Central memory CD8-positive, alpha-beta T cell (primary cell): ENCODE measurements at regions not wholly inside any gene's neighbourhood (a gene's known extent, or its start where the extent isn't known, plus 50 kb on each side); places are given as distances from the start of the nearest gene placed in this dataset.

Source experiments
- ATAC-seq: fragments of 150-1000 bp; cut with Tn5 transposase; replicated peaks from 2 replicates; pipeline ENCODE4 v1.10.0; 2022; ENCODE audit warnings: mild to moderate bottlenecking, moderate FRiP score, moderate number of reproducible peaks; ENCODE audit not compliant: poor library complexity, severe bottlenecking; ENCODE audit errors: extremely low read depth
- DNase-seq, 2 donors: peaks; one replicate each; pipeline ENCODE4 v3.0.0; 2021; ENCODE audit warnings: low spot score in 2 of 2
- H3K27ac Mint-ChIP-seq: one replicate; pipeline ENCODE4 v1.8.0; 2022; ENCODE audit warnings: low read depth, mild to moderate bottlenecking, moderate library complexity, mixed read lengths
- H3K27me3 Mint-ChIP-seq: one replicate; pipeline ENCODE4 v1.8.0; 2022; ENCODE audit warnings: mixed read lengths
- H3K36me3 Mint-ChIP-seq: one replicate; pipeline ENCODE4 v1.8.0; 2022; ENCODE audit warnings: mild to moderate bottlenecking, moderate library complexity, mixed read lengths; ENCODE audit not compliant: insufficient read depth
- H3K4me1 Mint-ChIP-seq: one replicate; pipeline ENCODE4 v1.8.0; 2022; ENCODE audit warnings: mixed read lengths
- H3K4me3 Mint-ChIP-seq: one replicate; pipeline ENCODE4 v1.8.0; 2022; ENCODE audit warnings: mild to moderate bottlenecking, moderate library complexity, mixed read lengths
- H3K9me3 Mint-ChIP-seq: one replicate; pipeline ENCODE4 v1.8.0; 2022; ENCODE audit warnings: mixed read lengths

DNA sequence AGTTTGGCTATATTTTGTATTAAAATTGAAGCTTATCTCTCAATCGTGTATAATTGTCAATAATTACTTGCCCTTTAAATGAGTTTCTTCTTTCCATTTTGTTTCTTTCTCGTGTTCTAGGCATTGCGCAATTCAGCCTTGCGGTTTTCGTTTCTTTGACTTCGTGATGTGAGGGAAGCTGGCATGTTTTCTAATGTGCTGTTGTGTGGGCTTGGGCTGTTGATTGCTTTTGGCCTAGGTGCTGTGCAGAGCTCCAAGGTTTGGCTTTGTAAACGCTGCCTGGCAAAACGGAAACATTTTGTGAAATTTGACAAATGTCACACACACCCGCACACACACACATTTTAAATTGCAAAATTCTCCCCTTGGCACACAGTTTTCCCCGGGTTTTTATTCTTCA is 242.6 kb upstream of the TCF4 start:
- H3K36me3 Mint-ChIP-seq = peaks cover 2% of the 10 kb centered on the region
- H3K27ac Mint-ChIP-seq = no peak overlapping the region
- ATAC-seq = no peak
- no peak overlapping the region for H3K4me3 Mint-ChIP-seq
- no peaks in the 10 kb centered on the region for H3K27me3 Mint-ChIP-seq
- peaks cover 17% of the 10 kb centered on the region for H3K9me3 Mint-ChIP-seq
- no peak for DNase-seq
- H3K4me1 Mint-ChIP-seq = no peaks in the 10 kb centered on the region

DNA sequence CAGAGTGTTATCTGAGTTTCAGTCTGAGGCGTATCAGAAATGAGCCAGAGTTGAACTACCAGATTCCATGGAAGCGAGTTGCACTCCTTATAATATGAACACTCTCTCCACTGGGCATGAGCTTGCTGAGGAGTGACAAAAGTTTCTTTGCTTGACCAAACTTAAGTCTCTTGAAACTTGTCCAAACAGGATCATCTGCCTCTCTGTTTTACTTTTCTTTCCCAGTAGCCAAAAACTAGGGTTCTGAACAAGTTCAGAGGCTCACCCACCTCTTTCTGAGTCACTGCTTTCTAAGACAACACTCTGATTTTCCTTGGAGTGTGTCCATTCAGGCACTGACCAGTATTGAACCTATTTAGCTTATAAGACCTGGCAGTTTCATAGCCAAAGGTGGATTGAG is 233.2 kb upstream of the TCF4 start:
- Mint-ChIP-seq H3K4me1 (no peaks in the 10 kb centered on the region), H3K9me3 (peaks cover 7% of the 10 kb centered on the region), H3K27me3 (no peaks in the 10 kb centered on the region), H3K4me3 (no peak overlapping the region), H3K27ac (no peak overlapping the region), H3K36me3 (no peaks in the 10 kb centered on the region)
- DNase-seq (no peak), ATAC-seq (no peak)

DNA sequence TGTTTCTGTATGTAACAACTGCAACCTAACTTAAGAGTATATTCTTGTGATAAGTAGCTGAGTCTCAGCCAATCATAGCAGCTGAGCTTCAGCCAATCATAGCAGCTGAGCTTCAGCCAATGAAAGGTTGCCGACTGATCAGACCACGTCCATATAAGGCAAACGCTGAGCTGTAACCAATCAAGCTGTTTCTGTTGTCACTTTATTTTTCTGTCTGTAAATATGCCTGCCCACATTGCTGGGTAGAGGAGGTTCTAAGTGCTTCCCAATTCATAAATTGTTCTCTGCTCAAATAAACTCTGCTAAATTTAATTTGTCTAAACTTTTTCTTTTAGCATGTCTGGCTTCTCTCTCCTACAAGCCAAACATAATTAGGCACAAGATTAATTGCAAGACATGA is 231.5 kb upstream of the TCF4 start:
- Mint-ChIP-seq H3K9me3 (no peaks in the 10 kb centered on the region), H3K4me3 (no peak overlapping the region), H3K27ac (no peak overlapping the region), H3K27me3 (no peaks in the 10 kb centered on the region), H3K4me1 (no peaks in the 10 kb centered on the region), H3K36me3 (no peaks in the 10 kb centered on the region)
- ATAC-seq (no peak), DNase-seq (no peak)

- Mint-ChIP-seq H3K36me3 (no peaks in the 10 kb centered on the region), H3K9me3 (no peaks in the 10 kb centered on the region), H3K27me3 (no peaks in the 10 kb centered on the region), H3K4me3 (no peak overlapping the region), H3K4me1 (no peaks in the 10 kb centered on the region), H3K27ac (no peak overlapping the region)
- ATAC-seq (no peak), DNase-seq (no peak)
Measured at GRCh38 chr18:55818284-55818683, 230.3 kb upstream of the TCF4 start.

GRCh38 chr18:55811925-55812324 is 223.9 kb upstream of the TCF4 start:
- no peak overlapping the region for H3K27ac Mint-ChIP-seq

GRCh38 chr18:55805666-55806065 is 217.7 kb upstream of the TCF4 start:
- H3K36me3 Mint-ChIP-seq = peaks cover 2% of the 10 kb centered on the region
- ATAC-seq = no peak
- no peaks in the 10 kb centered on the region for H3K27me3 Mint-ChIP-seq
- DNase-seq = no peak
- peaks cover 35% of the 10 kb centered on the region for H3K9me3 Mint-ChIP-seq
- no peaks in the 10 kb centered on the region for H3K4me1 Mint-ChIP-seq
- H3K27ac Mint-ChIP-seq = no peak overlapping the region
- no peak overlapping the region for H3K4me3 Mint-ChIP-seq

More at GRCh38 chr18:55811925-55812324, 223.9 kb upstream of the TCF4 start:
- Mint-ChIP-seq H3K4me1 (no peaks in the 10 kb centered on the region), H3K9me3 (peaks cover 2% of the 10 kb centered on the region), H3K27me3 (no peaks in the 10 kb centered on the region), H3K4me3 (no peak overlapping the region), H3K36me3 (no peaks in the 10 kb centered on the region)
- ATAC-seq (no peak), DNase-seq (no peak)

- no peaks in the 10 kb centered on the region for H3K36me3 Mint-ChIP-seq
- H3K4me3 Mint-ChIP-seq = no peak overlapping the region
- DNase-seq = no peak
- peaks cover 11% of the 10 kb centered on the region for H3K9me3 Mint-ChIP-seq
- H3K27ac Mint-ChIP-seq = no peak overlapping the region
- ATAC-seq = no peak
- H3K4me1 Mint-ChIP-seq = no peaks in the 10 kb centered on the region
- no peaks in the 10 kb centered on the region for H3K27me3 Mint-ChIP-seq
Measured at GRCh38 chr18:55795101-55795669, 207.2 kb upstream of the TCF4 start.

DNA sequence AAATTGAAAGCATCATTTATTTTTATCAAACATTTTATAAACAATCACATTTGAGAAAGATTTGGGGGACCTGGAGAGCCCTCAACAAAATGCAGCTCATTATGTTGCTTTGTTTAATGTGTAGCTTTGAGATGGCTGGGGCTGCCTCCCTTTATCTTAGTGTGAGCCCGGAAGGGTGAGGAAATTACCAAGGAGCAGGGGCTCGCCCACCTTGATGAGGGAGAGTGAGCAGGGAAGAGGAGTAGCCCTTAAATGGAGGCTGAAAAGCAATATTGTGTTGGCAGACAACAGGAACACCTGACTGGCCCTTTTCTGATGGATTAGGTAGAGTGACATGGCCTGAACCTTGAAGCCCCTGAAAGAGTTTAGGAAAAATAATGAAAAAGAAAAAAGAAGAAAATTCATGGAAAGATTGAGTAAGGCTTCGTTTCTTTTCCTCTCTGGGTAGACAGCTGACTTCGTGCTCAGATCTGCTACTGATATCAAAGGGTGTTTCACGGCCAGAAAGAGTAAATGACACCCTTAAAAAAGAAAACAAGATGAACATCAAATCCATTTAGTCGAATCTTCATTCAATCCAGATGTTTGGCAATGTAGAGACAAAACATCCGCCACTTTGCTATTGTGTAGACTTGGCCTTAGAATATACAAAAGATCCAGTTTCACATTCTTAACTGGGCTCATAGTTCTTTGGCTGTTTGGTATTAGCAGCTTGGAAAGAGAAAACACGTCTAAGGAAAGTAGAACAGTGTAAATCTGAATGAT is 206.5 kb upstream of the TCF4 start:
- Mint-ChIP-seq H3K4me3 (no peak overlapping the region), H3K27me3 (no peaks in the 10 kb centered on the region), H3K9me3 (peaks cover 16% of the 10 kb centered on the region), H3K4me1 (no peaks in the 10 kb centered on the region), H3K27ac (no peak overlapping the region), H3K36me3 (no peaks in the 10 kb centered on the region)
- ATAC-seq (no peak), DNase-seq (no peak)

DNA sequence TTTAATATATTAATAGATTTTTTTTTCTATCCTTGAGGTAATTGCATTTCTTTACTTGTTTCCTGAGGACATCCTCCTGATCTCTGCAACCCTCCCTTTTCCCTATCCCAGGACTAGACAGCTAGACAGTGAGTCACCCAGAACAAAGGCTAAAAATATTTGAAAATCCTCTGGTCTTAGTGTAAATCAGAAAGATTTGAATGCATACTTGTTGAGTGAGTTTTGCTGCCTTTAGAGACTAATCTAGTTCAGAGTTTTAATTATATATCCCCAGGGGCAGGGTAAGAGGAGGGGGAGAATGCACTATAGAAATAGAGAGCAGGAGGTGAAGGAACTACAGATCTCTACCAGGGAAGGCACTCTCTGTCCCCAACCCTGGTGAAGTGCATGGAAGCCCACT is 202.3 kb upstream of the TCF4 start:
- no peak overlapping the region for H3K27ac Mint-ChIP-seq
- H3K27me3 Mint-ChIP-seq = no peaks in the 10 kb centered on the region
- DNase-seq (no peak), ATAC-seq (no peak)
- no peaks in the 10 kb centered on the region for H3K36me3 Mint-ChIP-seq
- peaks cover 29% of the 10 kb centered on the region for H3K9me3 Mint-ChIP-seq
- no peaks in the 10 kb centered on the region for H3K4me1 Mint-ChIP-seq
- no peak overlapping the region for H3K4me3 Mint-ChIP-seq

- Mint-ChIP-seq H3K27ac (no peak overlapping the region), H3K36me3 (peaks cover 2% of the 10 kb centered on the region), H3K9me3 (peaks cover 34% of the 10 kb centered on the region), H3K4me1 (no peaks in the 10 kb centered on the region), H3K27me3 (no peaks in the 10 kb centered on the region), H3K4me3 (no peak overlapping the region)
- ATAC-seq (no peak), DNase-seq (no peak)
Measured at GRCh38 chr18:55787536-55788073, 199.6 kb upstream of the TCF4 start.

DNA sequence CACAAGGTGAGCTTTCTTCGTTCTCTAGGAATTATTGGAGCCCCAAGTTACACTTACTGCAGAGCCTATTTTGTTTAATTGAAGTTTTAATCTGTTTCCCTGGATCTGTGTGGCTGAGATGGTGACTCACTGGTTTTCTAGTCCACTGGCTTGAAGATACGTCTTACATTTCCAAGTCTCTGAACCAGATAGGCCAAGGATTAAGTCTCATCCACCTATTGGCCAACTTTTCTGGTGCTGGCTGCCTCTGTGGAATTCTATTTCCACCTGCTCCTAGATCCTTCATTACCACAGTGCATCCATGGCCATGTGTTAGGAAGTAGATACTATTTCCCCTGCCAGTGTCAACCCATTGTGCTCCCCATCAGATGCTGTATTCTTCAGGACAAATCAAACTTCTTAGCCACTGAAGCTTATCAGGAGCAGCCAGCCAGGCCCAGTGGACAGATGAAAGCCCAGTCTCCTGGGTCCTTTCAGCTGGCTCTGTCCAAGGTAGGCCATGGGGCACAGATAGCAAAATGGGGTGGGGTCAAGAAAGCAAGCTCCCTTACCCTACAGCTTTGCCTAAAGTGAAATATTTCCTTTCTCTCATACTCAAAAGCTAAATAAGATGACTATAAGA is 198.8 kb upstream of the TCF4 start:
- Mint-ChIP-seq H3K27me3 (peaks cover 3% of the 10 kb centered on the region), H3K9me3 (peaks cover 29% of the 10 kb centered on the region)
- no peak for DNase-seq

DNA sequence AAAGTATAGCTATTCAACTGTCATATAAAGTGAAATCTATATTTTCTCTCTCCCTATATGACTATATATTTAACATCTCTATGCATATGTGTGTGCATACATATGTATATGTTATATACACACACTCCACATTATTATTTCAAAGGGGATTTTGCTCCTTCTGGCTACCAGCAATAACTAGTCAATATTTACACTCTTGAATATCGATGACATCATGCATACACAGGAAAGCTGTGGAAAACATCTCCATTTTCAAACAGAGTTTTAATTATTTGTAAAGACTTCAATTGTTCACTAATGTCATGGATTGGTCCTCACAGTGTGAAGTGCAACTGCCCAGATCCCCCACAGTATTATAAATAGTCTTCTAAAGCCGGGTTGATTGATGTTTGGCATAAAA is 195.9 kb upstream of the TCF4 start:
- ATAC-seq (no peak), DNase-seq (no peak)
- H3K4me3 Mint-ChIP-seq = no peak overlapping the region
- no peak overlapping the region for H3K27ac Mint-ChIP-seq
- no peaks in the 10 kb centered on the region for H3K4me1 Mint-ChIP-seq
- peaks cover 2% of the 10 kb centered on the region for H3K36me3 Mint-ChIP-seq
- peaks cover 13% of the 10 kb centered on the region for H3K27me3 Mint-ChIP-seq
- peaks cover 18% of the 10 kb centered on the region for H3K9me3 Mint-ChIP-seq

More for the DNA sequence above, 198.8 kb upstream of the TCF4 start:
- no peak overlapping the region for H3K4me3 Mint-ChIP-seq
- H3K27ac Mint-ChIP-seq = no peak overlapping the region
- H3K4me1 Mint-ChIP-seq = no peaks in the 10 kb centered on the region
- peaks cover 2% of the 10 kb centered on the region for H3K36me3 Mint-ChIP-seq
- ATAC-seq = no peak

- H3K4me3 Mint-ChIP-seq = no peak overlapping the region
- H3K36me3 Mint-ChIP-seq = peaks cover 4% of the 10 kb centered on the region
- ATAC-seq (no peak), DNase-seq (no peak)
- H3K27ac Mint-ChIP-seq = no peak overlapping the region
- peaks cover 13% of the 10 kb centered on the region for H3K27me3 Mint-ChIP-seq
- peaks cover 6% of the 10 kb centered on the region for H3K9me3 Mint-ChIP-seq
- no peaks in the 10 kb centered on the region for H3K4me1 Mint-ChIP-seq
Measured at GRCh38 chr18:55781481-55781957, 193.5 kb upstream of the TCF4 start.
